ENCODE measurements at regions not wholly inside any gene's neighbourhood (a gene's known extent, or its start where the extent isn't known, plus 50 kb on each side); places are given as distances from the start of the nearest gene placed in this dataset.

GRCh38 chr9:30944225-30944569, 1440.2 kb upstream of the ACO1 start:
- Mint-ChIP-seq H3K27ac (no peak overlapping the region), H3K4me1 (no peaks in the 10 kb centered on the region), H3K4me3 (no peak overlapping the region), H3K9me3 (peaks cover 2 to 3% of the 10 kb centered on the region in 2 experiments; a peak in 4 of 5 replicates), H3K36me3 (ENCODE audit: insufficient read depth in 1 of 3, low read depth in 3 of 3) (no peaks in the 10 kb centered on the region; a peak in 1 of 7 replicates), H3K27me3 (ENCODE audit: low read depth) (no peaks in the 10 kb centered on the region)
- H3K56ac ChIP-seq (ENCODE audit: insufficient read length, low read depth, low read length): no peak overlapping the region
- H2BK15ac ChIP-seq (ENCODE audit: low read depth, low read length): no peak overlapping the region
- H3T11ph ChIP-seq (ENCODE audit: low read length): no peak overlapping the region
- no peak overlapping the region for H2BK120ac ChIP-seq (ENCODE audit: low read depth, low read length, poor library complexity, severe bottlenecking)
- H3K79me2 ChIP-seq (ENCODE audit: insufficient read depth, low read length): no peaks in the 10 kb centered on the region
- no peak overlapping the region for H4K5ac ChIP-seq (ENCODE audit: insufficient read length, low read depth, low read length)
- H3K9ac ChIP-seq (ENCODE audit: extremely low read depth, insufficient read length, low read length): no peak overlapping the region
- no peak overlapping the region for H3K18ac ChIP-seq (ENCODE audit: insufficient read length, low read depth, low read length)
- no peak overlapping the region for H2AK5ac ChIP-seq (ENCODE audit: insufficient read length, low read length)
- no peak overlapping the region for H3K23ac ChIP-seq (ENCODE audit: insufficient read length, low read depth, low read length)
- no peaks in the 10 kb centered on the region for H4K20me1 ChIP-seq (ENCODE audit: control insufficient read depth, insufficient read depth, insufficient read length)
- no peak overlapping the region for H2BK20ac ChIP-seq (ENCODE audit: low read depth, low read length, poor library complexity, severe bottlenecking)
- no peaks in the 10 kb centered on the region for H3K4me1 ChIP-seq (ENCODE audit: insufficient read depth, low read length)
- H3K14ac ChIP-seq (ENCODE audit: insufficient read depth, low read length): no peak overlapping the region
- H3K9me3 ChIP-seq (ENCODE audit: control insufficient read depth, low read depth, low read length): no peaks in the 10 kb centered on the region
- H3K4ac ChIP-seq (ENCODE audit: low read depth, low read length): no peak overlapping the region
- no peak overlapping the region for H4K8ac ChIP-seq (replicated peaks; ENCODE audit: insufficient read length, low read depth, low read length)
- H3K27me3 ChIP-seq (ENCODE audit: insufficient read depth, low read length): no peaks in the 10 kb centered on the region
- no peak for DNase-seq
- H3K4me2 ChIP-seq (ENCODE audit: insufficient read depth, insufficient read length, low read length): no peak overlapping the region
- TF ChIP-seq, protein P1, sequence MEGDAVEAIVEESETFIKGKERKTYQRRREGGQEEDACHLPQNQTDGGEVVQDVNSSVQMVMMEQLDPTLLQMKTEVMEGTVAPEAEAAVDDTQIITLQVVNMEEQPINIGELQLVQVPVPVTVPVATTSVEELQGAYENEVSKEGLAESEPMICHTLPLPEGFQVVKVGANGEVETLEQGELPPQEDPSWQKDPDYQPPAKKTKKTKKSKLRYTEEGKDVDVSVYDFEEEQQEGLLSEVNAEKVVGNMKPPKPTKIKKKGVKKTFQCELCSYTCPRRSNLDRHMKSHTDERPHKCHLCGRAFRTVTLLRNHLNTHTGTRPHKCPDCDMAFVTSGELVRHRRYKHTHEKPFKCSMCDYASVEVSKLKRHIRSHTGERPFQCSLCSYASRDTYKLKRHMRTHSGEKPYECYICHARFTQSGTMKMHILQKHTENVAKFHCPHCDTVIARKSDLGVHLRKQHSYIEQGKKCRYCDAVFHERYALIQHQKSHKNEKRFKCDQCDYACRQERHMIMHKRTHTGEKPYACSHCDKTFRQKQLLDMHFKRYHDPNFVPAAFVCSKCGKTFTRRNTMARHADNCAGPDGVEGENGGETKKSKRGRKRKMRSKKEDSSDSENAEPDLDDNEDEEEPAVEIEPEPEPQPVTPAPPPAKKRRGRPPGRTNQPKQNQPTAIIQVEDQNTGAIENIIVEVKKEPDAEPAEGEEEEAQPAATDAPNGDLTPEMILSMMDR (conservative IDR thresholded peaks at IDR 0.05): no peak
- H3K23me2 ChIP-seq (ENCODE audit: insufficient read length, low read depth, low read length, poor library complexity, severe bottlenecking): no peaks in the 10 kb centered on the region
- H2BK5ac ChIP-seq (ENCODE audit: insufficient read length, low read length): no peak overlapping the region
- no peak overlapping the region for H2BK12ac ChIP-seq (ENCODE audit: insufficient read length, low read depth, low read length)
- H3K27ac ChIP-seq (ENCODE audit: insufficient read length, low read depth, low read length): no peak overlapping the region
- H2AFZ ChIP-seq (ENCODE audit: low read length): no peak overlapping the region
- H3K79me1 ChIP-seq (ENCODE audit: insufficient read depth, low read depth, low read length, poor library complexity, severe bottlenecking): no peaks in the 10 kb centered on the region
- H4K91ac ChIP-seq (ENCODE audit: insufficient read length, low read depth, low read length): no peak overlapping the region
- WGBS (ENCODE audit: extremely low coverage, insufficient read length, low lambda C conversion rate): no CpG with 5 or more reads among the region's 6 CpGs

Data from H9 (cell line).